Mesodermal cell (in vitro differentiated cells): ENCODE measurements at regions not wholly inside any gene's neighbourhood (a gene's known extent, or its start where the extent isn't known, plus 50 kb on each side); places are given as distances from the start of the nearest gene placed in this dataset.
"Not testable (repeated sequence)": the region's sequence is repeated elsewhere in the genome, so short reads cannot be mapped to it uniquely, and the experiment has no call there.

Source experiments
- H3K27ac ChIP-seq: 2 replicates; pipeline ENCODE4 v1.7.0; 2013; ENCODE audit warnings: mild to moderate bottlenecking, low read depth, low read length, moderate library complexity; ENCODE audit not compliant: severe bottlenecking
- H3K36me3 ChIP-seq: 2 replicates; pipeline ENCODE4 v1.7.1; 2013; ENCODE audit warnings: mild to moderate bottlenecking, low read length, moderate library complexity; ENCODE audit not compliant: control insufficient read depth, insufficient read depth
- H3K4me1 ChIP-seq: one replicate; pipeline ENCODE4 v1.7.1; 2013; ENCODE audit warnings: mild to moderate bottlenecking, low read length; ENCODE audit not compliant: insufficient read depth, control insufficient read depth, poor library complexity, severe bottlenecking
- H3K4me3 ChIP-seq: 2 replicates; pipeline ENCODE4 v1.7.0; 2013; ENCODE audit warnings: low read length, control low read depth, mild to moderate bottlenecking; ENCODE audit not compliant: insufficient read depth, poor library complexity, severe bottlenecking; ENCODE audit errors: extremely low read depth
- H3K9me3 ChIP-seq: 2 replicates; pipeline ENCODE4 v1.7.1; 2013; ENCODE audit warnings: mild to moderate bottlenecking, low read length, moderate library complexity; ENCODE audit not compliant: control insufficient read depth
- WGBS, 2 experiments: methylation state at CpG; one replicate each; pipeline ENCODE4 v1.1.5; 2013; ENCODE audit warnings: missing lambda C conversion rate in 2 of 2; ENCODE audit not compliant: insufficient coverage in 2 of 2; 5-methylcytosine and 5-hydroxymethylcytosine counted together

DNA sequence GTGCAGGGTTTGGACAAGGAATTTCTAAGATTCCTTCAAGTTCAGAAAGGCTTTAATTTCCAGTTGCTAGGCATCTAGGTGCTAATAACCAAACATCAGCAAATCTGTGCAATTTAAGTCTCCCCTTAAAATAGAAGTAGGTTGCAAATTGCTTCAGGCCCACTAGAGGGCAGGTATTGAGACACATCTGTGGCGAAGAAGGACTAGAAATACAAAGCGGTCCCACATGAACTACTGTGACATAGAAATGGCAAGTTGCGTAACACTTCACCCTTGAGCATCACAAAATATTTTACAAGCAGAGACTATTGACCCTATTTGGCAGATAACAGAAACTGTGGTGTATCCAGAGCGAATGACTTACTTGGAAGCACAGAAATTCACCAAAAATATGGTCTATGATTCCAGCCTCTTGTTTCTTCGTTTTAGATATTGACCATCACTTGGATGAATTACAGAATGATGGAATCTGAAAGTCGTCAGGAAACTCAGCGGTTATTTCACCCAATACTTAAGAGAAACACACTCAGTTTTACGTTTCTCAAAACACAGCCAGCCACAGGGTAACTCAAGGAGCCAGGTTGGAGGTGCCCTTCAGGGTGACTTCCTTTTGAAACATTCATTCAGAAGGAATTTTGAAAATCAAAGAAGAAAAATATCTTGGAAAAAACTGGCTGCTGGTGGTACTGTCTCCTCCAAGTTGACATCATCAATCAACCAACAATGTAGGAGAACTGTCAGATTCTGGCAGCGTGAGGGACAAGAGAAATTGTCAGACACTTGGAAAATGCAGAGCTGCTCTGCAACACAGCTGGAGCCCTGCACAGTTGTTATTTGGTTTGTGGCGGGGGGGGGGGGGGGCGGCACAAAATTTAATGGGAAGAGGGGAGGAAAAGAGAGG lies 256.3 kb upstream of the MINDY3 start:
- Histone ChIP-seq H3K27ac (no peak overlapping the region), H3K4me1 (no peaks in the 10 kb centered on the region), H3K4me3 (no peak overlapping the region), H3K36me3 (no peaks in the 10 kb centered on the region), H3K9me3 (no peaks in the 10 kb centered on the region)
- WGBS, 2 experiments: 72 to 75% methylated on average over 3 to 6 of the region's 11 CpGs

DNA sequence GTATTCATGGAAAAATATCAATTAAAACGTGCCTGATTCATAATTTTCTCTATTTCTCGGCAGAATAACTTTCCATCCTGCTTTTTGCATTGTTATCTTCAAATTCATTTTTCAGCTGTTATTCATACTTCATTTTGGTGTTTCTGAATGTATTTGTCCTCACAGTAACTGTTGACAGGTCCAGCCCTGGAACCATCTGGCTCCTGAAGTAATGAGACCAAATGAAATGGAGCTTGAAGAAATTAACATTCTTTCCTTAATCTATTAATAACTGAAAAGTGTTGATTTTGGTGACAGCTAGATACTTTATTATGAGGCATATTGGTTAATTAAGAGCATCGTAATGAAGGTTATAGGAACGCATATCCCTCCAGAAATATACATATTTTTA lies 257.0 kb upstream of the MINDY3 start:
- Histone ChIP-seq H3K4me1 (no peaks in the 10 kb centered on the region), H3K4me3 (no peak overlapping the region), H3K27ac (no peak overlapping the region), H3K9me3 (no peaks in the 10 kb centered on the region), H3K36me3 (no peaks in the 10 kb centered on the region)
- no CpG with 5 or more reads among the region's 4 CpGs for WGBS, 2 experiments

- H3K27ac ChIP-seq: no peak overlapping the region
- no peaks in the 10 kb centered on the region for H3K9me3 ChIP-seq
- H3K4me1 ChIP-seq: no peaks in the 10 kb centered on the region
- H3K4me3 ChIP-seq: no peak overlapping the region
- H3K36me3 ChIP-seq: no peaks in the 10 kb centered on the region
Observed at GRCh38 chr10:16119445-16119844, 259.1 kb upstream of the MINDY3 start.

- no peaks in the 10 kb centered on the region for H3K4me1 ChIP-seq
- no peak overlapping the region for H3K4me3 ChIP-seq
- 86 to 100% methylated on average over 1 to 2 of the region's 3 CpGs for WGBS, 2 experiments
Observed at GRCh38 chr10:16120563-16120962, 260.3 kb upstream of the MINDY3 start.

GRCh38 chr10:16141499-16141898 lies 281.2 kb upstream of the MINDY3 start:
- Histone ChIP-seq H3K4me1 (no peaks in the 10 kb centered on the region), H3K27ac (no peak overlapping the region), H3K4me3 (no peak overlapping the region), H3K9me3 (no peaks in the 10 kb centered on the region), H3K36me3 (no peaks in the 10 kb centered on the region)
- 40% methylated on average over 1 of the region's 2 CpGs; no CpG with 5 or more reads in 1 of the 2 experiments for WGBS, 2 experiments

More at GRCh38 chr10:16120563-16120962, 260.3 kb upstream of the MINDY3 start:
- H3K27ac ChIP-seq: no peak overlapping the region
- no peaks in the 10 kb centered on the region for H3K36me3 ChIP-seq
- H3K9me3 ChIP-seq: no peaks in the 10 kb centered on the region

DNA sequence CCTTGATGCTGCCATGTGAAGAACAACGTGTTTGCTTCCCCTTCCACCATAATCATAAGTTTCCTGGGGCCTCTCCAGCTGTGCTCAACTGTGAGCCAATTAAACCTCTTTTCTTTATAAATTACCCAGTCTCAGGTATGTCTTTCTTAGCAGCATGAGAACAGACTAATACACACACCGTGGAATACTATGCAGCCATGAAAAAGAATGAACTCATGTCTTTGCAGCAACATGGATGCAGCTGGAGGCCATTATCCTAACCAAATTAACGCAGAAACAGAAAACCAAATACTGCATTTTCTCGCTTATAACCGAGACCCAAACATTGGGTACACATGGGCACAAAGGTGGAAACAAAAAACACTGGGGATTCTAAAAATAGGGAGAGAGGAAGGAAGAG lies 286.7 kb upstream of the MINDY3 start:
- Histone ChIP-seq H3K36me3 (no peaks in the 10 kb centered on the region), H3K4me3 (no peak overlapping the region), H3K27ac (no peak overlapping the region), H3K9me3 (no peaks in the 10 kb centered on the region), H3K4me1 (no peaks in the 10 kb centered on the region)
- 80 to 87% methylated on average over 2 to 3 of the region's 5 CpGs for WGBS, 2 experiments

DNA sequence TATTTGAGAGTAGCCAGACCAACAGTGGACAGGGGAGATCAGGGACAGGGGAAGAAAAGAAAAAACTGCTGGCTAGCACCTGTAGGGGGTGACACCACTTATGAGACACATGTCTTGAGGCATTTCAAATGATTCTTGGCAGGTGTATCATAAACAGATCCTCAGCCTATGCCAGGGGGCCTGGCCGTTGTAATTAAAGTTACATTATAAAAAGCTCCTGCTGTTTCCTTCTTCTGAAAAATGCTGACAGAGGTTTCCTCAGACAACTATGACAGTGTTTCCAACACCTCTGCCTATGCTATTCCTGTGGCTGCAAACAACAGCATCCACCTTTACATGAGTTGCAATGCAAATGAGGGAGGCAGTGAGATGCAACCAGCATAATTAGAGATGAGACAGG lies 281.0 kb upstream of the PTER start:
- H3K36me3 ChIP-seq: no peaks in the 10 kb centered on the region
- no peak overlapping the region for H3K4me3 ChIP-seq
- WGBS, 2 experiments: 14% methylated on average over 1 of the region's 1 CpG; no CpG with 5 or more reads in 1 of the 2 experiments
- no peaks in the 10 kb centered on the region for H3K4me1 ChIP-seq
- no peak overlapping the region for H3K27ac ChIP-seq
- no peaks in the 10 kb centered on the region for H3K9me3 ChIP-seq

GRCh38 chr10:16156681-16157080 lies 280.1 kb upstream of the PTER start:
- 88 to 100% methylated on average over 2 to 4 of the region's 7 CpGs for WGBS, 2 experiments
- H3K9me3 ChIP-seq: no peaks in the 10 kb centered on the region
- H3K27ac ChIP-seq: no peak overlapping the region
- no peak overlapping the region for H3K4me3 ChIP-seq
- H3K4me1 ChIP-seq: no peaks in the 10 kb centered on the region
- H3K36me3 ChIP-seq: no peaks in the 10 kb centered on the region

DNA sequence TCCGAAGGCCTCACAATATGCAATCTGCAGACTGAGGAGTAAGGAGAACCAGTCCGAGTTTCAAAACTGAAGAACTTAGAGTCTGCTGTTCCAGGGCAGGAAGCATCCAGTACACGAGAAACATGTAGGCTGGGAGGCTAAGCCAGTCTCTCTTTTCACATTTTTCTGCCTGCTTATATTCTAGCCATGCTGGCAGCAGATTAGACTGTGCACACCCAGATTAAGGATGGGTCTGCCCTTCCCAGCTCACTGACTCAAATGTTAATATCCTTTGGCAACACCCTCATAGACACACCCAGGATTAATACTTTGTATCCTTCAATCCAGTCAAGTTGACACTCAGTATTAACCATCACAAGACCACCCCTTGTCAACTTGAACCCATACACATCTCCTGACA lies 271.7 kb upstream of the PTER start:
- not testable (repeated sequence) for H3K9me3 ChIP-seq, H3K4me1 ChIP-seq, H3K36me3 ChIP-seq, H3K4me3 ChIP-seq, H3K27ac ChIP-seq
- 92 to 100% methylated on average over 3 of the region's 3 CpGs for WGBS, 2 experiments

DNA sequence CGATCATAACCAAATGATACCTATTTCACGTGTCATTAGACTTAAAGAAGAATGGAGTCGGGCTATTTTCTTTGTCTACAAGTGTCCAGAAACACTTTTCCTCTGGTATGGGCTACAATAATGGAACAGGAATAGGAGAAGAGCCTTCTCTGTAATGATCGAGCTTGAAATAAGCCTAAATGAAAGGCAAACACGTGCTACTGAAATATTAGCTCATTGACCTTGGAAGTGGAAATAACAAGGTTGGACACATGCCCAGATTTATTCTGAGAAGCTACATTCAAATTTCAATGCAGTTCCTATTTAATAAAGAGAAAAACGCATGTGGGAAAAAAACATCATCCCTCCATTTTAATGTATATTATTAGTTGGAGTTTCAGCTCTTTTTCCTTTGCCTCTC lies 254.7 kb upstream of the PTER start:
- Histone ChIP-seq H3K4me3 (no peak overlapping the region), H3K27ac (no peak overlapping the region), H3K9me3 (no peaks in the 10 kb centered on the region), H3K4me1 (no peaks in the 10 kb centered on the region), H3K36me3 (no peaks in the 10 kb centered on the region)
- 85 to 90% methylated on average over 2 to 5 of the region's 6 CpGs for WGBS, 2 experiments

DNA sequence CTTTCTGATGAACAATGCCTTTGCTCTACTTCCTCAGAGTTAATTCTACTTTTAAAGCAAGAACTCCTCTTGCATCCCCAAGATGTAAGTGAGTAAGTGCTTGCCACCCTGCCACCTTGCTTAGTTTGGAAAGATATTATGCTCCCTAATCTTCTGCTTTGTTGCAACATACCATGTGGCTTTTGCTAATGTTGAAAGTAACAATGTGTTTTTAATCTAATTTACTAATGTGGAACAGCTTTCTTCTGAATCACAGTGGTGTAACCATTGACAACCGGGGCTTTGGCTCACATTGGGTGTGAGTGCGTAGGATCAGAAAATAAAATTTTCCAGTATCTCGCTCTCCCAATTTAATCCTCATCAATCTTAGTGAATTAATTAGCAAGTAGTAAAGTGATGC lies 254.1 kb upstream of the PTER start:
- no peaks in the 10 kb centered on the region for H3K9me3 ChIP-seq
- no CpG with 5 or more reads among the region's 3 CpGs for WGBS, 2 experiments
- H3K36me3 ChIP-seq: no peaks in the 10 kb centered on the region
- no peak overlapping the region for H3K4me3 ChIP-seq
- H3K27ac ChIP-seq: no peak overlapping the region
- H3K4me1 ChIP-seq: no peaks in the 10 kb centered on the region
